ENCODE measurements at regions not wholly inside any gene's neighbourhood (a gene's known extent, or its start where the extent isn't known, plus 50 kb on each side); places are given as distances from the start of the nearest gene placed in this dataset.

- TF ChIP-seq CTCF (IDR thresholded peaks at IDR 0.05; ENCODE audit: low read depth, low read length, missing input control) (no peak), MAX (IDR thresholded peaks at IDR 0.05) (no peak), YY1 (IDR thresholded peaks at IDR 0.05) (no peak), ZBTB33 (IDR thresholded peaks at IDR 0.05) (no peak), RAD21 (IDR thresholded peaks at IDR 0.05) (no peak), GABPA (IDR thresholded peaks at IDR 0.05 in 1 of 2, conservative IDR thresholded peaks at IDR 0.05 in 1 of 2) (no peak), TAF1 (conservative IDR thresholded peaks at IDR 0.05) (no peak), REST (IDR thresholded peaks at IDR 0.05) (no peak), EGR1 (IDR thresholded peaks at IDR 0.05; ENCODE audit: low read depth in 2 of 2) (no peak), SP1 (IDR thresholded peaks at IDR 0.05) (no peak)
Observed at GRCh38 chr12:60266381-60266852, 670.6 kb downstream of the SLC16A7 start.
